HG03442 (cell line): ENCODE measurements at regions not wholly inside any gene's neighbourhood (a gene's known extent, or its start where the extent isn't known, plus 50 kb on each side); places are given as distances from the start of the nearest gene placed in this dataset.
"Not testable (repeated sequence)": the region's sequence is repeated elsewhere in the genome, so short reads cannot be mapped to it uniquely, and the experiment has no call there.

ENCODE experiments used
- ATAC-seq: cut with Tn5 transposase; IDR thresholded peaks from one replicate; pipeline ENCODE4 v1.9.1; 2021; ENCODE audit warnings: mild to moderate bottlenecking, moderate library complexity; ENCODE audit not compliant: unreplicated experiment

- ATAC-seq, result peak; percentile 37
Measured at GRCh38 chr1:184859381-184860105, 104.9 kb upstream of the EDEM3 start.

- no peak for ATAC-seq
Measured at GRCh38 chr1:184858288-184858687, 103.6 kb upstream of the EDEM3 start.

- no peak for ATAC-seq
Measured at GRCh38 chr1:184854496-184855140, 100.0 kb upstream of the EDEM3 start.

GRCh38 chr1:184854036-184854435 lies 99.4 kb upstream of the EDEM3 start:
- ATAC-seq, result no peak

GRCh38 chr1:184851822-184852746 lies 97.4 kb upstream of the EDEM3 start:
- ATAC-seq, result no peak

- ATAC-seq, result peak; percentile 99
Measured at GRCh38 chr1:184843732-184844495, 89.3 kb upstream of the EDEM3 start.

GRCh38 chr1:184840596-184840995 lies 85.9 kb upstream of the EDEM3 start:
- ATAC-seq, result no peak

- ATAC-seq, result no peak
Measured at GRCh38 chr1:184838504-184838951, 83.9 kb upstream of the EDEM3 start.

GRCh38 chr1:184836934-184837895 lies 82.6 kb upstream of the EDEM3 start:
- ATAC-seq, result no peak

- no peak for ATAC-seq
Measured at GRCh38 chr1:184836141-184836540, 81.5 kb upstream of the EDEM3 start.

- ATAC-seq, result not testable (repeated sequence)
Measured at GRCh38 chr1:184833994-184834393, 79.3 kb upstream of the EDEM3 start.

GRCh38 chr1:184832517-184832916 lies 77.9 kb upstream of the EDEM3 start:
- ATAC-seq, result no peak

- not testable (repeated sequence) for ATAC-seq
Measured at GRCh38 chr1:184829496-184829895, 74.8 kb upstream of the EDEM3 start.

GRCh38 chr1:184828369-184828717 lies 73.7 kb upstream of the EDEM3 start:
- ATAC-seq, result no peak

GRCh38 chr1:184827600-184828368 lies 73.1 kb upstream of the EDEM3 start:
- no peak for ATAC-seq

GRCh38 chr1:184826001-184826400 lies 71.3 kb upstream of the EDEM3 start:
- ATAC-seq, result peak; percentile 46

GRCh38 chr1:184825571-184825970 lies 70.9 kb upstream of the EDEM3 start:
- no peak for ATAC-seq

- ATAC-seq, result no peak
Measured at GRCh38 chr1:184824691-184825323, 70.1 kb upstream of the EDEM3 start.
